ENCODE measurements at regions not wholly inside any gene's neighbourhood (a gene's known extent, or its start where the extent isn't known, plus 50 kb on each side); places are given as distances from the start of the nearest gene placed in this dataset.

DNA sequence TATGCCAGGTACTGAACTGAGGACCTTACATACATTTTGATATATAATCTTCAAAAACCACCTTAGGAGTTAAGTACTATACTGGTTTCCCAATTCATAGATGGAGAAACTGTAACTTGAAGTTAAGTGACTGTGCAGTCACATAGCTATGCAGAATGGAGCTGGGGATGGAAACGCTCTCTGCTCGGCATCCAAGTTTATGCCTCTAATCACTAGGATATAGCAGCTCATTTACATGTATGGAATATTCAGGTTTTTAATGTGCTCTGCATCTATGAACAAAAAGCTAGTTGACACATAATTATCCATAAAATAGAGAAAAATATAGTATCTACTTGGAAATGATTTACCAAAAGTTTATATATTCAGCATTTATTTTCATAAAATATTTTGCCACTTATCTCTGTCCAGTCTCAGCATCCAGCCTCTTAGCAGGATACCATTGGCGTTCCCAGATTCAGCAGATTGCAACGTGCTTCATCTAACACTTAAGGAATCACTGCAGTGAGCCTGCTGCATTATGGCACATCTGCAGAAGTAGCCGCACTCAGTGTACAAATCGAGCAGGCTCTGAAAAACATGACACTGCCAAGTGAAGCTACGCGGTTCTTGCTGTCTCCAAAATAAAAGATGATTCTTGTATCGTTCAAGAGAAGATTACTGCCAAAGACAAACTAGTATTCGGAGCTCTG lies 70.4 kb downstream of the MRPL57 start:
- Histone ChIP-seq H3K9me2 (replicated peaks; ENCODE audit: low read length) (no peaks in the 10 kb centered on the region), H3K9ac (ENCODE audit: low read length) (no peak overlapping the region), H3K27ac (ENCODE audit: low read length) (no peak overlapping the region), H2AFZ (ENCODE audit: low read length) (no peak overlapping the region), H3K4me3 (ENCODE audit: low read length) (no peak overlapping the region), H4K20me1 (ENCODE audit: low read length) (no peaks in the 10 kb centered on the region), H3K36me3 (ENCODE audit: low read depth, low read length) (no peaks in the 10 kb centered on the region), H3K4me2 (ENCODE audit: low read length) (no peak overlapping the region), H3K4me1 (ENCODE audit: insufficient read depth, low read length) (no peaks in the 10 kb centered on the region), H3K79me2 (ENCODE audit: low read length) (no peaks in the 10 kb centered on the region), H3F3A (ENCODE audit: low read length, unreplicated experiment) (no peaks in the 10 kb centered on the region), H3K9me3 (ENCODE audit: low read length) (no peaks in the 10 kb centered on the region), H3K27me3 (ENCODE audit: low read length) (no peaks in the 10 kb centered on the region)
- CTCF ChIA-PET, result no interaction called here
- POLR2A ChIA-PET (ENCODE audit: unreplicated experiment), result no interaction called here
- intact Hi-C loops (cut with micrococcal nuclease), result no loop called here
- ATAC-seq (no peak), DNase-seq (no peak)
- BruUV-seq (replicated peaks), result no TSS peak
- no peak for TF ChIP-seq EZH2phosphoT487 (IDR thresholded peaks at IDR 0.05; ENCODE audit: borderline replicate concordance, low read length)
- no peak for TF ChIP-seq EZH2 (IDR thresholded peaks at IDR 0.05; ENCODE audit: low read length, unreplicated experiment)
- TF ChIP-seq, protein P1, sequence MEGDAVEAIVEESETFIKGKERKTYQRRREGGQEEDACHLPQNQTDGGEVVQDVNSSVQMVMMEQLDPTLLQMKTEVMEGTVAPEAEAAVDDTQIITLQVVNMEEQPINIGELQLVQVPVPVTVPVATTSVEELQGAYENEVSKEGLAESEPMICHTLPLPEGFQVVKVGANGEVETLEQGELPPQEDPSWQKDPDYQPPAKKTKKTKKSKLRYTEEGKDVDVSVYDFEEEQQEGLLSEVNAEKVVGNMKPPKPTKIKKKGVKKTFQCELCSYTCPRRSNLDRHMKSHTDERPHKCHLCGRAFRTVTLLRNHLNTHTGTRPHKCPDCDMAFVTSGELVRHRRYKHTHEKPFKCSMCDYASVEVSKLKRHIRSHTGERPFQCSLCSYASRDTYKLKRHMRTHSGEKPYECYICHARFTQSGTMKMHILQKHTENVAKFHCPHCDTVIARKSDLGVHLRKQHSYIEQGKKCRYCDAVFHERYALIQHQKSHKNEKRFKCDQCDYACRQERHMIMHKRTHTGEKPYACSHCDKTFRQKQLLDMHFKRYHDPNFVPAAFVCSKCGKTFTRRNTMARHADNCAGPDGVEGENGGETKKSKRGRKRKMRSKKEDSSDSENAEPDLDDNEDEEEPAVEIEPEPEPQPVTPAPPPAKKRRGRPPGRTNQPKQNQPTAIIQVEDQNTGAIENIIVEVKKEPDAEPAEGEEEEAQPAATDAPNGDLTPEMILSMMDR (conservative IDR thresholded peaks at IDR 0.05; ENCODE audit: low read depth, low read length), result no peak

DNA sequence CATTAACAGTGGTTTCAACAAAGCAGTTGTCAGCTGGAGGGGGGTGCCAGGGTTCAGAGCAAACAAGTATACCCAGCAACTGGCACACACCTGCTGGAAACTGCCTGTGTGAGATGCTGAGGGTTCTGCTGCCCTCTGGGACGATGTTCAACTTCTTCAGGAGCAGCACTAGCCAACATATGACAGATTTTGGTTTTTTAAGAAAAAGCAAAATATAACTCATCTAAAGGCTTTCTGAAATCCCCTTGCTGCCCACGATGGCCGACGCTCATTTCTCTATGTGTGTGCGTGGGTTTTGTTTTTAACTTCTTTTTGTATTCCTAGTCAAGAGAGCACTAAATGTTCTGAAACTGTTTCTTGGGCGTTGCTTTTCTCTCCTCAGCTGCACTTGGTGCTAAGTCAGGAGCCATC lies 79.9 kb downstream of the MRPL57 start:
- Histone ChIP-seq H3K36me3 (ENCODE audit: low read depth, low read length) (no peaks in the 10 kb centered on the region), H3K27ac (ENCODE audit: low read length) (no peak overlapping the region), H3K4me3 (ENCODE audit: low read length) (no peak overlapping the region), H3K27me3 (ENCODE audit: low read length) (no peaks in the 10 kb centered on the region), H3K9me3 (ENCODE audit: low read length) (no peaks in the 10 kb centered on the region), H3K4me2 (ENCODE audit: low read length) (no peak overlapping the region), H3F3A (ENCODE audit: low read length, unreplicated experiment) (no peaks in the 10 kb centered on the region), H2AFZ (ENCODE audit: low read length) (no peak overlapping the region), H3K9ac (ENCODE audit: low read length) (no peak overlapping the region), H3K4me1 (ENCODE audit: insufficient read depth, low read length) (no peaks in the 10 kb centered on the region), H3K9me2 (replicated peaks; ENCODE audit: low read length) (no peaks in the 10 kb centered on the region), H3K79me2 (ENCODE audit: low read length) (no peaks in the 10 kb centered on the region), H4K20me1 (ENCODE audit: low read length) (no peaks in the 10 kb centered on the region)
- intact Hi-C loops (cut with micrococcal nuclease), result no loop called here
- POLR2A ChIA-PET (ENCODE audit: unreplicated experiment), result no interaction called here
- TF ChIP-seq EZH2phosphoT487 (IDR thresholded peaks at IDR 0.05; ENCODE audit: borderline replicate concordance, low read length) (no peak), EZH2 (IDR thresholded peaks at IDR 0.05; ENCODE audit: low read length, unreplicated experiment) (no peak)
- TF ChIP-seq, protein P1 (conservative IDR thresholded peaks at IDR 0.05; ENCODE audit: low read depth, low read length), result no peak
- DNase-seq (no peak), ATAC-seq (no peak)
- no TSS peak for BruUV-seq (replicated peaks)
- CTCF ChIA-PET, result no interaction called here

DNA sequence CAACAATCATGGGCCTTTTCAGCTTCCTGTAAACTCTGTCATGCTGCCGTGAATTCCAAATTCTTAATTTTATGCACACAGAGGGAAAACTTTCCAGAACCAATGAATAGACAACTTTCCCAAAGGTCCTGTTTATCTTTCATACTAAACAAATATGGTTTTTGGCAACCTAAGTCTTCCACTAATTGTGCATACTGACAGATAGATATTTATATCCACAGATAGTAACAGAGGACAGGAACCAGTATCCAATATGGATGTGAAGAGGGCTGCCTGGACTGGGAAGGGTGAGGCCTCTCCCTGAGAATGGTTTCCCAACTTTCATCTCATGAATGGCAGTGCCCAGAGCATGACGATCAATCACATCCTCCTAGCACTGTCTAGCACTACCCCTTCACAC lies 80.4 kb downstream of the MRPL57 start:
- Histone ChIP-seq H3K4me3 (ENCODE audit: low read length) (no peak overlapping the region), H3K36me3 (ENCODE audit: low read depth, low read length) (no peaks in the 10 kb centered on the region), H3K4me2 (ENCODE audit: low read length) (no peak overlapping the region), H4K20me1 (ENCODE audit: low read length) (no peaks in the 10 kb centered on the region), H3K9ac (ENCODE audit: low read length) (no peak overlapping the region), H3K27me3 (ENCODE audit: low read length) (no peaks in the 10 kb centered on the region), H3K4me1 (ENCODE audit: insufficient read depth, low read length) (no peaks in the 10 kb centered on the region), H3K79me2 (ENCODE audit: low read length) (no peaks in the 10 kb centered on the region), H3K27ac (ENCODE audit: low read length) (no peak overlapping the region), H3K9me3 (ENCODE audit: low read length) (no peaks in the 10 kb centered on the region), H2AFZ (ENCODE audit: low read length) (no peak overlapping the region), H3F3A (ENCODE audit: low read length, unreplicated experiment) (no peaks in the 10 kb centered on the region), H3K9me2 (replicated peaks; ENCODE audit: low read length) (no peaks in the 10 kb centered on the region)
- no TSS peak for BruUV-seq (replicated peaks)
- DNase-seq (no peak), ATAC-seq (no peak)
- CTCF ChIA-PET, result no interaction called here
- TF ChIP-seq EZH2 (IDR thresholded peaks at IDR 0.05; ENCODE audit: low read length, unreplicated experiment) (no peak), EZH2phosphoT487 (IDR thresholded peaks at IDR 0.05; ENCODE audit: borderline replicate concordance, low read length) (no peak)
- TF ChIP-seq, protein P1 (conservative IDR thresholded peaks at IDR 0.05; ENCODE audit: low read depth, low read length), result no peak
- POLR2A ChIA-PET (ENCODE audit: unreplicated experiment), result no interaction called here
- intact Hi-C loops (cut with micrococcal nuclease), result no loop called here

Data from PC-3 (cell line).